A673 (cell line): ENCODE measurements at regions not wholly inside any gene's neighbourhood (a gene's known extent, or its start where the extent isn't known, plus 50 kb on each side); places are given as distances from the start of the nearest gene placed in this dataset.

Source experiments
- EZH2 ChIP-seq: fragments of 200-600 bp; sonication (generic); IDR thresholded peaks from 2 replicates; pipeline ENCODE4 v1.6.1; 2017; ENCODE audit warnings: borderline replicate concordance, low read depth, mild to moderate bottlenecking, mixed read lengths, antibody characterized with exemption, low read length; ENCODE audit not compliant: poor library complexity, severe bottlenecking
- TF ChIP-seq, protein P1 (sequence below): fragments of 300-800, 200-600 bp; sonication (generic); conservative IDR thresholded peaks from 2 replicates; pipeline ENCODE4 v1.5.1; 2017; ENCODE audit warnings: low read depth, mild to moderate bottlenecking, antibody characterized with exemption, low read length, moderate library complexity, mixed read lengths

DNA sequence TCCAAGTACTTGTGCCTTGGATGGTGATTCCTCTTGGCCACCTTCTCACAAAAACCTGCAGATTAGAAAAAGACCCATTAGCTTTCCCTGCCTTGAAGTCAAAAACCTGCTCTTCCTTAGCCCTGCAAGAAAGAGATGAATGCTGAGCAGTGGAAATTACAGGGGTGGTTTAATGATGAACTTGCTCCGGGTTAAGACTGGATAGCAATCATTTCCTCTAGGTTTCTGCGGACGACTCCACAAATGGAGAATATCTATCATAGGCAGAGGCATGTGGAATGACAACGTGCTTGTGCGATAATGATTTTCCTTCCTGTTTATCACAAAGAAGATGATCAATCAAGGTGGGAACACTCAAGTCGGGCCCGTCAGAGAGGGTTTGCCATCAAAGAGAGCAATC is 201.2 kb upstream of the ERCC4 start:
- TF ChIP-seq, protein P1, sequence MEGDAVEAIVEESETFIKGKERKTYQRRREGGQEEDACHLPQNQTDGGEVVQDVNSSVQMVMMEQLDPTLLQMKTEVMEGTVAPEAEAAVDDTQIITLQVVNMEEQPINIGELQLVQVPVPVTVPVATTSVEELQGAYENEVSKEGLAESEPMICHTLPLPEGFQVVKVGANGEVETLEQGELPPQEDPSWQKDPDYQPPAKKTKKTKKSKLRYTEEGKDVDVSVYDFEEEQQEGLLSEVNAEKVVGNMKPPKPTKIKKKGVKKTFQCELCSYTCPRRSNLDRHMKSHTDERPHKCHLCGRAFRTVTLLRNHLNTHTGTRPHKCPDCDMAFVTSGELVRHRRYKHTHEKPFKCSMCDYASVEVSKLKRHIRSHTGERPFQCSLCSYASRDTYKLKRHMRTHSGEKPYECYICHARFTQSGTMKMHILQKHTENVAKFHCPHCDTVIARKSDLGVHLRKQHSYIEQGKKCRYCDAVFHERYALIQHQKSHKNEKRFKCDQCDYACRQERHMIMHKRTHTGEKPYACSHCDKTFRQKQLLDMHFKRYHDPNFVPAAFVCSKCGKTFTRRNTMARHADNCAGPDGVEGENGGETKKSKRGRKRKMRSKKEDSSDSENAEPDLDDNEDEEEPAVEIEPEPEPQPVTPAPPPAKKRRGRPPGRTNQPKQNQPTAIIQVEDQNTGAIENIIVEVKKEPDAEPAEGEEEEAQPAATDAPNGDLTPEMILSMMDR: no peak
- no peak for TF ChIP-seq EZH2
